ENCODE measurements at regions not wholly inside any gene's neighbourhood (a gene's known extent, or its start where the extent isn't known, plus 50 kb on each side); places are given as distances from the start of the nearest gene placed in this dataset.
A peak's percentile ranks its signal among the peaks of the same experiment; 100 is the strongest.

- H3K27me3 Mint-ChIP-seq (ENCODE audit: low read depth) = no peaks in the 10 kb centered on the region
- H3K27ac Mint-ChIP-seq = peak overlapping the region; percentile 80
- no peak overlapping the region for H3K4me3 Mint-ChIP-seq
- peaks cover 29% of the 10 kb centered on the region for H3K4me1 Mint-ChIP-seq
- H3K9me3 Mint-ChIP-seq = no peaks in the 10 kb centered on the region
- DNase-seq (ENCODE audit: low spot score in 2 of 2, unreplicated experiment in 2 of 2) = no peak
- no peak for TF ChIP-seq CTCF (IDR thresholded peaks at IDR 0.05; ENCODE audit: unreplicated experiment)
- H3K36me3 Mint-ChIP-seq = no peaks in the 10 kb centered on the region
These were observed 567.8 kb downstream of the IPMK start for GRCh38 chr10:57699944-57700343.

- H3K4me3 Mint-ChIP-seq = no peak overlapping the region
- peaks cover 37% of the 10 kb centered on the region for H3K4me1 Mint-ChIP-seq
- no peak for DNase-seq (ENCODE audit: low spot score in 2 of 2, unreplicated experiment in 2 of 2)
- H3K27ac Mint-ChIP-seq = peak overlapping the region; percentile 33
- no peak for TF ChIP-seq CTCF (IDR thresholded peaks at IDR 0.05; ENCODE audit: unreplicated experiment)
- no peaks in the 10 kb centered on the region for H3K36me3 Mint-ChIP-seq
- peaks cover 4% of the 10 kb centered on the region for H3K9me3 Mint-ChIP-seq
- no peaks in the 10 kb centered on the region for H3K27me3 Mint-ChIP-seq (ENCODE audit: low read depth)
These were observed 571.1 kb downstream of the IPMK start for GRCh38 chr10:57696641-57697040.

GRCh38 chr10:57694956-57695608 is 572.6 kb downstream of the IPMK start:
- H3K27ac Mint-ChIP-seq = no peak overlapping the region
- H3K9me3 Mint-ChIP-seq = peaks cover 18% of the 10 kb centered on the region
- H3K36me3 Mint-ChIP-seq = peaks cover 4% of the 10 kb centered on the region
- DNase-seq (ENCODE audit: low spot score in 2 of 2, unreplicated experiment in 2 of 2) = no peak
- H3K27me3 Mint-ChIP-seq (ENCODE audit: low read depth) = no peaks in the 10 kb centered on the region
- TF ChIP-seq CTCF (IDR thresholded peaks at IDR 0.05; ENCODE audit: unreplicated experiment) = no peak
- H3K4me3 Mint-ChIP-seq = no peak overlapping the region
- H3K4me1 Mint-ChIP-seq = peaks cover 34% of the 10 kb centered on the region

GRCh38 chr10:57692255-57692980 is 575.3 kb downstream of the IPMK start:
- peaks cover 4% of the 10 kb centered on the region for H3K36me3 Mint-ChIP-seq
- peaks cover 36% of the 10 kb centered on the region for H3K4me1 Mint-ChIP-seq
- H3K27ac Mint-ChIP-seq = peak overlapping the region; percentile 90
- H3K4me3 Mint-ChIP-seq = no peak overlapping the region
- DNase-seq (ENCODE audit: low spot score in 2 of 2, unreplicated experiment in 2 of 2) = no peak
- no peaks in the 10 kb centered on the region for H3K27me3 Mint-ChIP-seq (ENCODE audit: low read depth)
- no peak for TF ChIP-seq CTCF (IDR thresholded peaks at IDR 0.05; ENCODE audit: unreplicated experiment)
- peaks cover 18% of the 10 kb centered on the region for H3K9me3 Mint-ChIP-seq

- no peak for TF ChIP-seq CTCF (IDR thresholded peaks at IDR 0.05; ENCODE audit: unreplicated experiment)
- Mint-ChIP-seq H3K4me3 (no peak overlapping the region), H3K9me3 (peaks cover 18% of the 10 kb centered on the region), H3K4me1 (peaks cover 28% of the 10 kb centered on the region), H3K27ac (no peak overlapping the region), H3K36me3 (peaks cover 4% of the 10 kb centered on the region), H3K27me3 (ENCODE audit: low read depth) (no peaks in the 10 kb centered on the region)
- DNase-seq (ENCODE audit: low spot score in 2 of 2, unreplicated experiment in 2 of 2) = no peak
These were observed 577.9 kb downstream of the IPMK start for GRCh38 chr10:57689596-57690297.
